K562 (cell line): ENCODE measurements at regions not wholly inside any gene's neighbourhood (a gene's known extent, or its start where the extent isn't known, plus 50 kb on each side); places are given as distances from the start of the nearest gene placed in this dataset.

Source experiments
- ATAC-seq: fragments of 200-7000 bp; cut with Tn5 transposase; 3 replicates; pipeline ENCODE4 v1.9.1; 2020; ENCODE audit warnings: moderate library complexity
- BruUV-seq: library from RNA; stranded (reverse); fragments of 400-500 nt; replicated peaks from 2 replicates; lab custom pipeline; 2021; lab: Mats Ljungman, UMichigan
- CTCF ChIA-PET: fragments of 300-600 bp; formaldehyde crosslinking; extraction: SDS; loops from one replicate; lab custom pipeline; 2021; ENCODE audit warnings: low intra/inter-chr PET ratio; lab: Yijun Ruan, JAX
- POLR2A ChIA-PET: fragments of 300-600, 350-650 bp; sonication (Branson Sonifier 250); formaldehyde crosslinking; extraction: SDS; loops from one replicate; lab custom pipeline; 2021; ENCODE audit warnings: antibody characterized with exemption, inconsistent platforms; lab: Yijun Ruan, JAX
- DNase-seq, 4 experiments: peaks; one replicate each; pipeline versions ENCODE4 v3.0.0 to v3.0.0-alpha.2; 2011 to 2018; ENCODE audit warnings: low spot score in 3 of 4, mixed read lengths in 3 of 4; ENCODE audit errors: extremely low read depth in 1 of 4
- FAIRE-seq: peaks from 2 replicates; lab custom pipeline; 2011; peaks lifted over from hg19 to GRCh38; lab: Jason Lieb, UNC
- H2AFZ ChIP-seq: 2 replicates; pipeline ENCODE4 v1.6.0; 2011; ENCODE audit warnings: low read depth, low read length, control low read depth, inconsistent platforms
- H3K27ac ChIP-seq: fragments of 200-600 bp; 3 replicates; pipeline ENCODE4 v1.8.0; 2011; ENCODE audit warnings: low read depth, mild to moderate bottlenecking, control low read depth, inconsistent platforms, low read length, moderate library complexity, mixed read lengths; ENCODE audit errors: extremely low read depth
- H3K27me3 ChIP-seq, 2 experiments: fragments of 300-600 bp in 1 of 2; 2 replicates in 1 of 2; 3 replicates in 1 of 2; pipeline versions ENCODE4 v1.6.0 to v1.8.0; 2011; ENCODE audit warnings: inconsistent platforms in 2 of 2, low read length in 2 of 2, mild to moderate bottlenecking in 1 of 2, mixed read lengths in 1 of 2, moderate library complexity in 1 of 2; ENCODE audit not compliant: control insufficient read depth in 2 of 2, insufficient read depth in 2 of 2
- H3K36me3 ChIP-seq: fragments of 300-600 bp; 3 replicates; pipeline ENCODE4 v1.8.0; 2011; ENCODE audit warnings: mild to moderate bottlenecking, low read length, inconsistent platforms; ENCODE audit not compliant: control insufficient read depth, insufficient read depth
- H3K4me1 ChIP-seq, 2 experiments: fragments of 200-600 bp in 1 of 2; replicated peaks in 1 of 2; 2 replicates in 1 of 2; 3 replicates in 1 of 2; pipeline versions ENCODE4 v1.5.1 to v1.8.0; 2011; ENCODE audit warnings: inconsistent platforms in 2 of 2, low read length in 2 of 2, mild to moderate bottlenecking in 1 of 2, mixed read lengths in 1 of 2, moderate library complexity in 1 of 2; ENCODE audit not compliant: control insufficient read depth in 2 of 2, insufficient read depth in 2 of 2
- H3K4me2 ChIP-seq: 2 replicates; pipeline ENCODE4 v1.6.1; 2011; ENCODE audit warnings: low read length, control low read depth, inconsistent platforms, mixed read lengths; ENCODE audit not compliant: insufficient read depth
- H3K4me3 ChIP-seq: fragments of 200-600 bp; sonication (generic), shearing (Covaris generic); 2 replicates; pipeline ENCODE4 v1.5.1; 2016; ENCODE audit warnings: control low read depth, inconsistent platforms
- H3K79me2 ChIP-seq: fragments of 200-600 bp; 3 replicates; pipeline ENCODE4 v1.8.0; 2011; ENCODE audit warnings: low read length, inconsistent platforms; ENCODE audit not compliant: control insufficient read depth, insufficient read depth
- H3K9ac ChIP-seq, 2 experiments: 2 replicates each; pipeline versions ENCODE4 v1.6.0 to v1.6.1; 2011; ENCODE audit warnings: low read depth in 2 of 2, low read length in 2 of 2, control low read depth in 1 of 2, inconsistent platforms in 1 of 2, mild to moderate bottlenecking in 1 of 2, mixed read lengths in 1 of 2; ENCODE audit not compliant: insufficient read depth in 1 of 2
- H3K9me1 ChIP-seq: one replicate; pipeline ENCODE4 v1.6.0; 2011; ENCODE audit warnings: inconsistent platforms, mild to moderate bottlenecking, low read length, moderate library complexity; ENCODE audit not compliant: control insufficient read depth, insufficient read depth
- H3K9me3 ChIP-seq: replicated peaks from 2 replicates; pipeline ENCODE4 v1.5.1; 2011; ENCODE audit warnings: low read depth, low read length, inconsistent platforms; ENCODE audit not compliant: control insufficient read depth, insufficient read depth
- H4K20me1 ChIP-seq: replicated peaks from 2 replicates; pipeline ENCODE4 v1.6.1; 2011; ENCODE audit warnings: low read length, inconsistent platforms, mixed read lengths; ENCODE audit not compliant: control insufficient read depth, insufficient read depth
- ARID4B ChIP-seq: sonication (generic); formaldehyde crosslinking; IDR thresholded peaks from 2 replicates; pipeline ENCODE4 v1.8.0; 2022; ENCODE audit warnings: mild to moderate bottlenecking, missing genetic modification reagents
- RREB1 ChIP-seq: fragments of 250-450 bp; sonication (Bioruptor Pico); IDR thresholded peaks from 2 replicates; pipeline ENCODE4 v1.4.0; 2020
- SMARCC2 ChIP-seq: fragments of 450-650 bp; IDR thresholded peaks from 2 replicates; pipeline ENCODE4 v1.6.1; 2017; ENCODE audit warnings: antibody characterized with exemption, moderate library complexity, mild to moderate bottlenecking, low read depth
- SRSF7 ChIP-seq: fragments of 200-400 bp; formaldehyde crosslinking; optimal IDR thresholded peaks from 2 replicates; pipeline ENCODE3; 2017; ENCODE audit warnings: mild to moderate bottlenecking, low read depth, low read length
- WGBS: fragments of 100-300 bp; shearing (Covaris generic); methylation state at CpG from one replicate; pipeline ENCODE4 v1.1.6; 2016; ENCODE audit warnings: low coverage, mixed read lengths; ENCODE audit not compliant: insufficient coverage; ENCODE audit errors: missing lambda C conversion rate; 5-methylcytosine and 5-hydroxymethylcytosine counted together
- in situ Hi-C: fragments of 300-500 bp; cut with MboI; formaldehyde crosslinking; loops from 4 replicates; pipeline ENCODE4 v1.15.0; 2018; ENCODE audit warnings: inconsistent platforms, mixed read lengths
- intact Hi-C: fragments of 100-400 bp; cut with micrococcal nuclease; formaldehyde crosslinking; loops from 2 replicates; pipeline ENCODE4 v1.14.2; 2022

GRCh38 chr12:87119713-87120112 lies 863.5 kb upstream of the MGAT4C start:
- Histone ChIP-seq H2AFZ (no peak overlapping the region), H3K4me3 (no peak overlapping the region), H3K9me1 (no peaks in the 10 kb centered on the region), H3K9ac (no peak overlapping the region), H3K79me2 (no peaks in the 10 kb centered on the region), H3K4me1 (no peaks in the 10 kb centered on the region), H3K27me3 (no peaks in the 10 kb centered on the region), H3K4me2 (no peak overlapping the region), H4K20me1 (no peaks in the 10 kb centered on the region), H3K36me3 (no peaks in the 10 kb centered on the region), H3K27ac (no peak overlapping the region), H3K9me3 (peaks cover 1% of the 10 kb centered on the region; the same call in 1 of the 2 replicates)
- POLR2A ChIA-PET: no interaction called here
- DNase-seq (no peak), ATAC-seq (no peak), FAIRE-seq (no peak)
- TF ChIP-seq SRSF7: no peak
- CTCF ChIA-PET: no interaction called here
- in situ Hi-C loops: no loop called here
- BruUV-seq: no TSS peak
- intact Hi-C loops: no loop called here

DNA sequence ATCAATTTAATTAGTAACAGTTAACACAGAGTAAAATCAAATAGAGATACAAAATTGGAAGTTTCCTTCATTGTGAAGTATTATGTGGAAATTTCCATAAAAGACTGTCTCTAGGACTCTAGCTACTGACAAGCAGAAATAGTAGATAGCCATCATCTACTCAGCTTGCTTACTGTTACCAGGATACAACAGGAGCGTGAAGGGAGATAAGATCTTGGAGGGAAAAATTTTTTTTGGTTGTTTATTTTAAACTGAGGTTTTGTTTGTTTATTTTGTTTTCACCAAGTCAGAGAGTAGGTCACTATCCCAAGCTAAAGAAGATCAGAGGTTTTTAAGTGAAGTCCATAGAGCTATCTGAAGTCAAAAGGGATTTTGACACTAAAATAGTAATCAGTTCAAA lies 861.3 kb upstream of the MGAT4C start:
- no peak for DNase-seq
- no TSS peak for BruUV-seq
- Histone ChIP-seq H3K79me2 (no peaks in the 10 kb centered on the region), H3K4me3 (no peak overlapping the region), H3K9me3 (peaks cover 1% of the 10 kb centered on the region; the same call in 1 of the 2 replicates), H3K27me3 (no peaks in the 10 kb centered on the region), H4K20me1 (no peaks in the 10 kb centered on the region), H3K4me2 (no peak overlapping the region), H3K4me1 (no peaks in the 10 kb centered on the region), H3K36me3 (no peaks in the 10 kb centered on the region), H3K9ac (no peak overlapping the region), H3K9me1 (no peaks in the 10 kb centered on the region), H2AFZ (no peak overlapping the region), H3K27ac (no peak overlapping the region)
- ChIA-PET CTCF (no interaction called here), POLR2A (no interaction called here)
- in situ Hi-C loops: no loop called here
- FAIRE-seq: no peak
- intact Hi-C loops: no loop called here
- ATAC-seq: no peak
- 0% methylated on average over 1 of the region's 1 CpG for WGBS
- TF ChIP-seq RREB1 (CRISPR knock-in tag): no peak
- TF ChIP-seq ARID4B (CRISPR knock-in tag): no peak
- no peak for TF ChIP-seq SMARCC2
